HG02981 (cell line): ENCODE measurements at regions not wholly inside any gene's neighbourhood (a gene's known extent, or its start where the extent isn't known, plus 50 kb on each side); places are given as distances from the start of the nearest gene placed in this dataset.
"Not testable (repeated sequence)": the region's sequence is repeated elsewhere in the genome, so short reads cannot be mapped to it uniquely, and the experiment has no call there.

ENCODE experiments used
- ATAC-seq: cut with Tn5 transposase; IDR thresholded peaks from one replicate; pipeline ENCODE4 v1.9.1; 2021; ENCODE audit warnings: mild to moderate bottlenecking, moderate library complexity; ENCODE audit not compliant: unreplicated experiment

- ATAC-seq: no peak
Observed at GRCh38 chr10:3396116-3396515, 223.5 kb upstream of the PITRM1 start.

- no peak for ATAC-seq
Observed at GRCh38 chr10:3395458-3395861, 222.9 kb upstream of the PITRM1 start.

- no peak for ATAC-seq
Observed at GRCh38 chr10:3395041-3395440, 222.5 kb upstream of the PITRM1 start.

- no peak for ATAC-seq
Observed at GRCh38 chr10:3393958-3394357, 221.4 kb upstream of the PITRM1 start.

- no peak for ATAC-seq
Observed at GRCh38 chr10:3391657-3392056, 219.1 kb upstream of the PITRM1 start.

GRCh38 chr10:3389130-3389529 is 216.5 kb upstream of the PITRM1 start:
- ATAC-seq: no peak

- no peak for ATAC-seq
Observed at GRCh38 chr10:3385487-3385886, 212.9 kb upstream of the PITRM1 start.

- ATAC-seq: no peak
Observed at GRCh38 chr10:3382092-3382491, 209.5 kb upstream of the PITRM1 start.

GRCh38 chr10:3380406-3381050 is 207.9 kb upstream of the PITRM1 start:
- no peak for ATAC-seq

- no peak for ATAC-seq
Observed at GRCh38 chr10:3376631-3377030, 204.0 kb upstream of the PITRM1 start.

GRCh38 chr10:3375505-3375904 is 202.9 kb upstream of the PITRM1 start:
- ATAC-seq: no peak

- ATAC-seq: no peak
Observed at GRCh38 chr10:3374914-3375313, 202.3 kb upstream of the PITRM1 start.

- not testable (repeated sequence) for ATAC-seq
Observed at GRCh38 chr10:3373374-3374027, 200.9 kb upstream of the PITRM1 start.

- ATAC-seq: no peak
Observed at GRCh38 chr10:3372281-3372680, 199.7 kb upstream of the PITRM1 start.

GRCh38 chr10:3371624-3372023 is 199.0 kb upstream of the PITRM1 start:
- not testable (repeated sequence) for ATAC-seq

GRCh38 chr10:3366735-3367405 is 194.3 kb upstream of the PITRM1 start:
- ATAC-seq: no peak

GRCh38 chr10:3366043-3366442 is 193.5 kb upstream of the PITRM1 start:
- no peak for ATAC-seq

GRCh38 chr10:3365630-3366029 is 193.0 kb upstream of the PITRM1 start:
- ATAC-seq: no peak

GRCh38 chr10:3364768-3365480 is 192.3 kb upstream of the PITRM1 start:
- ATAC-seq: no peak

- ATAC-seq: no peak
Observed at GRCh38 chr10:3363311-3364045, 190.9 kb upstream of the PITRM1 start.

- no peak for ATAC-seq
Observed at GRCh38 chr10:3362394-3362793, 189.8 kb upstream of the PITRM1 start.
